ENCODE measurements at regions not wholly inside any gene's neighbourhood (a gene's known extent, or its start where the extent isn't known, plus 50 kb on each side); places are given as distances from the start of the nearest gene placed in this dataset.
"Not testable (repeated sequence)": the region's sequence is repeated elsewhere in the genome, so short reads cannot be mapped to it uniquely, and the experiment has no call there.

GRCh38 chr5:148708854-148709253 lies 54.5 kb upstream of the HTR4 start:
- DNase-seq, result no peak

GRCh38 chr5:148711961-148712360 lies 57.6 kb upstream of the HTR4 start:
- DNase-seq, result no peak

- no peak for DNase-seq
Observed at GRCh38 chr5:148713735-148714508, 59.6 kb upstream of the HTR4 start.

GRCh38 chr5:148716716-148717115 lies 62.4 kb upstream of the HTR4 start:
- no peak for DNase-seq

GRCh38 chr5:148717668-148718067 lies 63.3 kb upstream of the HTR4 start:
- DNase-seq, result no peak

GRCh38 chr5:148719605-148720004 lies 65.3 kb upstream of the HTR4 start:
- no peak for DNase-seq

- DNase-seq, result no peak
Observed at GRCh38 chr5:148720257-148720656, 65.9 kb upstream of the HTR4 start.

- DNase-seq, result no peak
Observed at GRCh38 chr5:148723143-148723542, 68.8 kb upstream of the HTR4 start.

- no peak for DNase-seq
Observed at GRCh38 chr5:148725675-148726074, 71.3 kb upstream of the HTR4 start.

GRCh38 chr5:148729182-148729581 lies 74.9 kb upstream of the HTR4 start:
- DNase-seq, result no peak

- DNase-seq, result no peak
Observed at GRCh38 chr5:148730270-148730669, 75.9 kb upstream of the HTR4 start.

GRCh38 chr5:148730942-148731898 lies 76.9 kb upstream of the HTR4 start:
- peak; percentile 33 for DNase-seq

- DNase-seq, result no peak
Observed at GRCh38 chr5:148732692-148733091, 78.4 kb upstream of the HTR4 start.

- DNase-seq, result peak; percentile 49
Observed at GRCh38 chr5:148733601-148734438, 79.5 kb upstream of the HTR4 start.

GRCh38 chr5:148734518-148734917 lies 80.2 kb upstream of the HTR4 start:
- no peak for DNase-seq

- DNase-seq, result no peak
Observed at GRCh38 chr5:148735301-148735835, 81.0 kb upstream of the HTR4 start.

- no peak for DNase-seq
Observed at GRCh38 chr5:148739023-148739422, 84.7 kb upstream of the HTR4 start.

GRCh38 chr5:148739524-148739923 lies 85.2 kb upstream of the HTR4 start:
- no peak for DNase-seq

- no peak for DNase-seq
Observed at GRCh38 chr5:148740079-148740858, 85.9 kb upstream of the HTR4 start.

GRCh38 chr5:148740966-148741742 lies 85.3 kb upstream of the ADRB2 start:
- no peak for DNase-seq

GRCh38 chr5:148741766-148742165 lies 84.6 kb upstream of the ADRB2 start:
- DNase-seq, result not testable (repeated sequence)
